ENCODE measurements at regions not wholly inside any gene's neighbourhood (a gene's known extent, or its start where the extent isn't known, plus 50 kb on each side); places are given as distances from the start of the nearest gene placed in this dataset.
"Not testable (repeated sequence)": the region's sequence is repeated elsewhere in the genome, so short reads cannot be mapped to it uniquely, and the experiment has no call there.

DNA sequence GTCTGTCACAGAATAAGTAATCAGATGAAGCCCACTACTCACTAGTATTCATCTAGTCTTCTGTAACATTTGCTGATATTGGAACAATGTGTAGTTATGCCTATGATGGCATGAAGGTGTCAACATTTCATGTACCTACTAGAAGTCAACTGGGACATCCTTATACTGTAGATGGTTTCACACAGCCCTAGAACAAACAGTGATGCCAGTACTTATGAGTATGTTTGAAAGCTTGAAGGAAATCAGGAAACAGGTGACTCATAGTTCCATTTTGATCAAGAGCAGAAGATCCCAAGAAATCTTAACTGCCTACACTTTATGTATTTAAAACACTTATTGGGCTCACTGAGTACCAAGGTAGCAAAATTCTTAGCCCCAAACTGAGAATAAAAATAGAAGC lies 1519.6 kb downstream of the REEP3 start:
- DNase-seq (ENCODE audit: low read depth) = no peak

DNA sequence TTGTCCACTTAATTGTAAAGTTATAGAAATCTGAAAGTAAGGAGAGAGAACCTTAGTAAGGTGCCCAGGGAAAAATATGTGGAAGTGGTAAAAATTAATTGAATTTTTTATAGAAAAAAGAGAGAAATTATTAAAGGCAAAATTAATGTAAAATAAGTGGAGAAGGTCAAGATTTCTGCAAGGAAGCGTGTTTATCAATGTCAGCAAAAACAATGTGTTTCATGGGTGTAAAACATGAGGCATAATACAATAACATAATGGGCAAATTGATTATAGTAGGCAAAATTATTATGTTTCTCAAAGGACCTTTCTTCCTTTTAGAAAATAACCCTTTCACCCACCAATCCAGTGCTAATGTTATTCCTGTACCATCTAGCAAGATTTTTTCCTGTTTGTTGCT lies 1520.1 kb downstream of the REEP3 start:
- no peak for DNase-seq (ENCODE audit: low read depth)

DNA sequence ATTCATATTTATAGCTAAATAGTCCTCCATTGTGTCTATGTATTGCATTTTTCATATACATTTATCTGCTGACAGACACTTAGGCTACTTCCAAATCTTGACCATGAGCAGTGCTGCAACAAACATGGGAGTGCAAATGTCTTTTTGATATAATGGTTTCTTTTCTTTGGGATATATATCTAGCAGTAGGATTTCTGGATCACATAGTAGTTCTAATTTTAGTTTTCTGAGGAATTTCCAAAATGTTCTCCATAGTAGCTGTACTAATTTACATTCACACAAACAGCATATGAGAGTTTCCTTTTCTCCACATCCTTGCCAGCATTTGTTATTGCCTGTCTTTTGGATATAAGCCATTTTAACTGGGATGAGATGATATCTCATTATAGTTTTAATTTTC lies 1521.3 kb downstream of the REEP3 start:
- DNase-seq (ENCODE audit: low read depth) = no peak

DNA sequence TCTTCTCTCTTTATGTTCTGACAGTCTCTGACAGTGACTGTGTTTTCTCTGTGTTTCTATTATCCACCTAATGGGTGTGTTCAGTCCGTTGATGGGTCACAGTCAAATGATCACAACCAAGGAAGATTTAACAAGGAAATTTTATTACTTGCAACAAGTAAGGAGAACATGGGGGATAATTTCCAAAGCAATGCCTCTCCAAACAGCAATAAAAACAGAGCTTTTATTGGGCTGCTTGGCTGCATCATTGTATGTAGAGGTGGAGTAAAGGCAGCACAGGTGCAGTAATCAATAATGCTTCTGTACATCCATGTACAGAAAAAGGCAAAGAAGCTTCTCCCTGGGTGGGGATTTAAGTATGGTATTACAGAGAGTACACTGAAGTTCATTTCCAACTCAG lies 1525.6 kb downstream of the REEP3 start:
- DNase-seq (ENCODE audit: low read depth) = no peak

DNA sequence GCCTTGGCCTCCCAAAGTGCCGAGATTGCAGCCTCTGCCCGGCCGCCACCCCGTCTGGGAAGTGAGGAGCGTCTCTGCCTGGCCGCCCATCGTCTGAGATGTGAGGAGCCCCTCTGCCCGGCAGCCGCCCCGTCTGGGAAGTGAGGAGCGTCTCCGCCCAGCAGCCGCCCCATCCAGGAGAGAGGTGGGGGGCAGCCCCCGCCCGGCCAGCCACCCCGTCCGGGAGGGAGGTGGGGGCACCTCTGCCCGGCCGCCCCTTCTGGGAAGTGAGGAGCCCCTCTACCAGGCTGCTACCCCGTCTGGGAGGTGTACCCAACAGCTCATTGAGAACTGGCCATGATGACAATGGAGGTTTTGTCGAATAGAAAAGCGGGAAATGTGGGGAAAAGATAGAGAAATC lies 1530.9 kb downstream of the REEP3 start:
- not testable (repeated sequence) for DNase-seq (ENCODE audit: low read depth)

DNA sequence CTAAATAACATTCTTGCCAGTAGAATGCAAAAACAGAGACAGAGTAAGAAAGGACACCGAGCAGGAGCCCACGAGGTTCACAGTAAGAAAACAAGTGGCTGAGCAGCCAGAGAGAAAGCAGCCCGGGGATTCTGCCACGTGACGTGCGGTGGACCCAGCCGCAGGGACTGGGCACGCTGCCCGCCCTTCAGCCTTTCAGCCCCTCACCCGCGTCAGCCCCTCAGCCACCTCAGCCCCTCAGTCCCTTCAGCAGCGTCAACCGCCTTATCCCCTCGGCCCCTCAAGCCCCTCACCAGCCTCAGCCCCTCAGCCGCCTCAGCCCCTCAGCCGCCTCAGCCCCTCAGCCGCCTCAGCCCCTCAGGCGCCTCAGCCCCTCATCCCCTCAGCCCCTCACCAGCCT lies 1532.2 kb downstream of the REEP3 start:
- DNase-seq (ENCODE audit: low read depth) = not testable (repeated sequence)

DNA sequence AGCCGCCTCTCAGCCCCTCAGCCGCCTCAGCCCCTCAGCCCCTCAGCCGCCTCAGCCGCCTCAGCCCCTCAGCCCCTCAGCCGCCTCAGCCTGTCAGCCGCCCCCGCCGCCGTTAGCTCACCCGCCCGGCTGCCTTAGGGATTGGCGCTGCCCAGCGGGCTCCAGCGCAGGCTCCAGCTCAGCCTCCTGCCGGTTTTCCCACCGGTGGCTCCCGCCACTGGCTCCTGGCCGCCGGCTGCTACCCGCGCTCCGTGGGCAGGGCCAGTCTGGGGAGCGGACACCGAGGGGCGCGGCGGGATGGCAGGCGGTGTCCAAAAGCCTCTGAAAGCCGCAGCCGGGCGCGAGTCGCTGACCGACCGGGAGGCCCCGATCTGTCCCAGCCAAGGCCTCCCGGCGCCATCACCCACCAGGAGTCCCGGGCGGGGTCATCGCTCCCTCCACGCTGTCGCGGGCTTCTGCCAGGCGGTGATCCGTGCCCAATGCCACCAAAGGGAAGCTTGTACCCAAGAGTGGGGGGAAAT lies 1532.7 kb downstream of the REEP3 start:
- DNase-seq (ENCODE audit: low read depth) = not testable (repeated sequence)

DNA sequence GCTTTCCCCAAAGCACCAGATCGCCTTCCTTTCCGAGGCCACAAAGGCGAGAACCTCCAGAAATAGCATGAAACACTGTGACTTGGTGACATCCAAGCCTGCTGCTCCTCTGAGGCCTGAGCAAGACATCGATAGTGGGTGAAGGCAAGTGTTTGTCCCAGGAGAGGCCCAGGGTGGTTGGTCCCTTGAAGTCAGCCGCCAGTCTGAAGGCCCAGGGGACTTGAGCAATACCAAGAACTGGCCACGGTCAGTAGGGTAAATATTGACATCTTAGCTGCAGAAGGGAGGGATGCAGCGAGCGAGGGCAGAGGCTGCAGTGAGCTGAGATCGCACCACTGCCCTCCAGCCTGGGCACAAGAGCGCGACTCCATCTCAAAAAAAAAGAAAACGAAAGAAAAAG lies 1533.5 kb downstream of the REEP3 start:
- DNase-seq (ENCODE audit: low read depth) = not testable (repeated sequence)

DNA sequence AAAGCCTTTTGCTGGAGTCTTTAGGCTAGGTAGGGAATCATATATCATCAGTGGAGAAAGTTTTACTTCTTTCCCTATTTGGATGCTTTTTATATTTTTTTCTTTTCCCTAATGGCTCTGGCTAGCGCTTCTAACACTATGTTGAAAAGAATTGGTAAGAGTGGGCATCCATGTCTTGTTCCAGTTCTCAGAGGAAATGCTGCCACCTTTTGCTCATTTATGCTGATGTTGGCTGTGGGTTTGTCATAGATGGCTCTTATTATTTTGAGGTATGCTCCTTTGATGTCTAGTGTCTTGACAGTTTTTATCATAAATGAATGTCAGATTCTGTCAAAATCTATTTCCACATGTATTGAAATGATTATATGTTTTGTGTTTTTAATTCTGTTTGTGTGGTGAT lies 1544.1 kb downstream of the REEP3 start:
- no peak for DNase-seq (ENCODE audit: low read depth)

DNA sequence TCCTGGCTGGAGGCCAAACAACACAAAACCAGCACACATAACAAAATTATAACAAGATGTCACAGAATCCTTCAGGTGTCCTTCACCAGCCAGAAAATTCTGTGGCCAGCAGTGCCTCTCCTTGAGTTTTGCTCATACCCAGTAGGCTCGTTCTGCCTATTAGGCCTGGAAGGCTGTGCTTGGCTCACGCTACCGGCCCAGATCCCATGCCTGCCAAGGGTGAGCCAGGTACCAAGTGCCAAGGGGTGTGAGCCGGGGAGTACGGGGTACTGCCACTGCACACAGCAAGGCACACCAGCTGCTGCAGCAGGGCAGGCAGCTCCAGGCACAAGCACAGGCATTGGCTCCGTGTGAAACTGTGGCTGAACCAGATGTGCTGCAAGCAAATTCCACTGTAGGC lies 1562.0 kb downstream of the REEP3 start:
- DNase-seq (ENCODE audit: low read depth) = no peak

DNA sequence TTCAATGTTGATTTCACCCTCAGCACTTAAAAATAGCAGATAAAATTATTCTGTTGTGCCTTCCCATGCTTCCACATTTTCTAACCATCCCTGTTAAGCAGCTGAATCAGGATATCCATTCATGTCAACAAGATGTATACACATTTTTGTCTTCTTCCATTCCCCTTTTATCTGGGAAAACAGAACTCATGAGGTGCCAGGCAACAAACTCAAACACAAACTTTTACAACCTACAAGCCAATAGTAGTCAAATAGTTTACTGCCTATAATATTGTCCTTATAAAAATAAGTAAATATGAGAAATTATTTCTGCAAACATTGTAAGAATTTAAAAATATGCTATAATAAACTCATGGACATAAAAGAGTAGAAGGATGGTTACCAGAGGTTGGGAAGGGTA lies 1569.8 kb downstream of the REEP3 start:
- no peak for DNase-seq (ENCODE audit: low read depth)

DNA sequence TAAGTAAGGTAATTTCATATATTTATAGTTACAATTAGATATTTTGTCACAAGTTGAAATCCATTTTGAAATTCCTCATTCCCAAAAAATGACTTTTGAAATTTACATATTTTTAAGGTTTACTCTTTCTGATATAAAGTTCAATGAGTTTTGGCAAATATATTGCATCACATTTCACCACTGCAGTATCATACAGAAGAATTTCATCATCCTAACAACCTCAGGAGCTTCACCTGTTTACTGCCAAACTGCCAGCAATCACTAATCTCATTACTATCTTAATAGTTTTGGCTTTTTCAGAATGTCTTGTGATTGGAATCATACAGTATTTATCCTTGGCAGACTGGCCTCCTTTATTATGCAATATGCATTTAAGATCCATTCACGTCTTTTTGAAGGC lies 1578.9 kb downstream of the REEP3 start:
- no peak for DNase-seq (ENCODE audit: low read depth)

DNA sequence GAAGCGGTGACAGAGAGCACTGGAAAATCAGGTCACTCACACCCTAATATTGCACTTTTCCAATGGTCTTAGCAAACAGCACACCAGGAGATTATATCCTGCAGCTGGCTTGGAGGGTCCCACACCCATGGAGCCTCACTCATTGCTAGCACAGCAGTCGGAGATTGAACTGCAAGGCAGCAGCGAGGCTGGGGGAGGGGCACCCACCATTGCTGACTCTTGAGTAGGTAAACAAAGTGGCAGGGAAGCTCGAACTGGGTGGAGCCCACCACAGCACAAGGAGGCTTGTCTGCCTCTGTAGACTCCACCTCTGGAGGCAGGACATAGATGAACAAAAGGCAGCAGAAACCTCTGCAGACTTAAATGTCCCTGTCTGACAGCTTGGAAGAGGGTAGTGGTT lies 1579.7 kb downstream of the REEP3 start:
- not testable (repeated sequence) for DNase-seq (ENCODE audit: low read depth)

DNA sequence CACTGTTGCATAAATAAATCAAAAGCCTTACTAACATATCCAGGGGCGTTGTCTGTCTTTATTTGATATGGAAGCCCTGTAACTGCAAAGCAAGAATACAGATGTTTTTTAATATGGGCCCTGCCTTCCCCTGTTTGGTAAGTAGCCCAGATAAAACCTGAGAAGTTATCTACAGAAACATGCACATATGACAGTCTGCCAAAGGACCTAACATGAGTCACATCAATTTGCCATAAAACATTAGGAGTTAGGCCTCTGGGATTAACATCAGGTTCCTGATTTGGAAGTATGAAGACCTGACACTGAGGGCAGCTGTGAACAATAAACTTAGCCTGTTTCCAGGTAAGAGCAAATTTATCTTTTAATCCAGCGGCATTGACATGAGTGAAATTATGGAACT lies 1588.8 kb downstream of the REEP3 start:
- DNase-seq (ENCODE audit: low read depth) = no peak

DNA sequence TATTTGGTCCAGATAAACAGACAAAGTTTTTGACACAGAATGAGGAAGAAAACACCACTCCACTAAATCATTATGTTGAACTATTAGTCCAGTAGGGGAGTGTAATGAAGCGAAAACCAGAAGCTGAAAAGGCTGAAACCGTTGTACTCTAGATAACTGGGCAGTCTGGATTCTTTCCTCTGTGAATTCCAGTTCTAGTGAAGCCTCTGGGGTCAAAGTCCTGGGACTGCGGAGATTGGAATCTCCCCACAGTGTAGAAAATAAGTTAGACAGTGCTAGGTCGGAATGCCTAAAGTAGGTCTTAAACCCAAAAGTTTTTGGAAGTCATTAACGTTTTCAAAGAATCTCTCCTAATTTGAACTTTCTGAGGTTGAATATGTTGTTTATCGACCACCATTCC lies 1589.9 kb downstream of the REEP3 start:
- DNase-seq (ENCODE audit: low read depth) = not testable (repeated sequence)

DNA sequence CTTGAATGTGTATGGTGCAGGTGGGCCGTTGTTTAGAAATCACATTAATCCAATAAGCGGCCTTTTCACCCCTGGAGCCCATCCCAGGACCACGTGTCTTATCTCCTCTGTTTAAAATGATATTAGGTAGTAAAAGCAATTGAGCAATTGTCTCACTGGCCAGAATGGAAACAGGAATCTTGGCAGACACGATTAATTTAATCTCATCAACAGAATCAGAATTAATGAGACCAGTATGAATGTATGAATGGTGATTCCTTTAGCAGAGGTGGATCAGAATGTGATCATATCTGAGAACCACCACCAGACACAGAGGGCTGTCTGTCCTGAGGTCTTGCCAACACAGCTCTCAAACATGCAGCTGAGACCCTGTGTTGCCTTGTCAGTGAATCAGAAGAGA lies 1591.4 kb downstream of the REEP3 start:
- DNase-seq (ENCODE audit: low read depth) = no peak

DNA sequence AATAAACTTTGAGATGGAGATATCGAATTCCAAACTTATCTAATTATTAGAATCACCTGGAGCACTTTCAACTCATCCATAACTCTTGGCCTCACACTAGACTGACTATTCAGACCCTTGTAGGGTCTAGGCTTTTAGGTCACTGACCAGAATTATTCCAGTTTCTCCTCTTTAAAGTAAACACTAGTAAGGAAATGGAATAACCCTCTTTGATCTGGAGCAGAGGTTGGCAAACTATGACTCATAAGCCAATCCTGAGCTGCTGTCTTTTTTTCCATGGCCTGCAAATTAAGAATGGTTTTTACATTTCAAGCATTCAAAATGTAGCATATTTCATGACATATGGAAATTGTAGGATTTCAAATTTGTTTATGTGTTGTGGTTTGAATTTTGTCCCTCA lies 1601.9 kb downstream of the REEP3 start:
- DNase-seq (ENCODE audit: low read depth) = no peak

DNA sequence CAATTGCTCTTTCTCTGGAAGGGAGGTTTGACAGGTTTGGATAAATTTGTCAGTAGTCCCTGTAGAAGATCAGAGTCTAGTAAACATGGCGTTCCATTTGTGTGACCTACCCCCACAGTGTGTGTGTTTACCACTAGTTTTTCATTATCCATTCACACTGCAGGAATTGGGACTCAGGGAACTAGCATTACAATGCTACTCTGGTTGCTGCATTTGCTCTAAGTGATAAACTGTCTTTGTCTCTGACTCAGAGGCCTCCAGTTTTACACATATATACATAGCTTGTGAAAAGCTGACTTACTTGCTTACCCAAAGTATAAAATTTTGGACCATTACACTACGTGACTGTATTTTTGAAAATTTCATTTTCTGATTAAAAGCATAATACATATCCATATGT lies 1604.0 kb downstream of the REEP3 start:
- no peak for DNase-seq (ENCODE audit: low read depth)

DNA sequence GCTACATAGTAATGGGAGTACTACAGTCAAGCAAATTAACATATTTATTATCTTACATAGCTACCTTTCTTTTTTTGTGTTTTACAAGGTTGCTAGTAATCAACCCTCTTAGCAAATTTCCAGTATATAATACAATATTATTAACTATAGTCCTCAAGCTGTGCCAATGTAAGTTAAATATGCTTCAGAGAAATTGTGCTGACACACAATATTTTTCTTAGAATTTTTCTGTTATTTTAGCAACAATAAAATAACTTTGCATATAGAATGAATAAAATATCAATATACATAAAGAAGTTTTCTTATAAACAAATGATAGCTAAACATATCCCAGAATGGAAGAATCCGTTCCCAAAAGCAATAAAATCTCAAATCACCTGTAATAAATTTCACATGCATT lies 1605.1 kb downstream of the REEP3 start:
- DNase-seq (ENCODE audit: low read depth) = no peak

DNA sequence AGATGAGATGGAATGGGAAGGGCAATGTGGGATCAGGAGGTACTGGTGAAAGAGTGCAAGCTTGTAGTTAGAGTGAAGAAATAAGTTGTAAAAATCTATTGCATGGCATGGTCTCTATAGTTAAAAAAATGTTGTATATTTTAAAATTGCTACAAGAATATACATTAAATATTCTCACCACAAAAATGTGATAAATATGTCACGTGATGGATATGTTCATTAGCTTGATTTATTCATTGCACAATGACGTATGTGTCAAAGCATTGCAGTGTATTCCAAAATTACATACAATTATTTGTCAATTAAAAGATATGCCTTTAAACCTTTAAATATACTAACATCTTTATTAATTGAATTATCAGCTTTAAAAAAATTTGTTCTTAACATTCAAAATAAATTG lies 1607.1 kb downstream of the REEP3 start:
- DNase-seq (ENCODE audit: low read depth) = no peak

DNA sequence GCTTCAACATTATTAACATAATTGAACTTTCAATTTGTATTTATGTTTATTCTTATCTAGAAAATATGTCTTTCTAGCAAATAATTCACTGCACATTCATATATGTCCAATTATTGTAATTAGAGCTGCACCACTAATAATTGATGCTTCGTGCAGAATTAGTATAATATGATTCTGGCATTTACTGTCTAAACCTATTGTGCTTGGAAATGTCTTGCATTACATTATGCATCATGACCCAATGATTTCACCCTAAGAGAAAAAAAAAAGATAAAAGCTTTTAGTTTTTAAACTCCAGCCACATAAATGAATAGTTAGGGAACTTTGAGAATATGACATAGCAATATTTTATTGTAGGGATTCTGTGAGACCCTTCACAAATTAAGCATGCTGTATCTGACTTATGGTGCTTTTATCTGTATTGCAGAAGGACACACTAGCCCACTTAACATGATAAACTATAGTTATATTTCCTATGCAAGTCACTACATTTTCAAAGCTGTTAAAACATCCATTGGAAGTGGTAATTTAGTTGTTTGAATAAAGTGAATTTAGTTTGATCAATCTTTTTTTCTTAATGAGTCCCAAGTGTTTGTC lies 1609.1 kb downstream of the REEP3 start:
- no peak for DNase-seq (ENCODE audit: low read depth)

DNA sequence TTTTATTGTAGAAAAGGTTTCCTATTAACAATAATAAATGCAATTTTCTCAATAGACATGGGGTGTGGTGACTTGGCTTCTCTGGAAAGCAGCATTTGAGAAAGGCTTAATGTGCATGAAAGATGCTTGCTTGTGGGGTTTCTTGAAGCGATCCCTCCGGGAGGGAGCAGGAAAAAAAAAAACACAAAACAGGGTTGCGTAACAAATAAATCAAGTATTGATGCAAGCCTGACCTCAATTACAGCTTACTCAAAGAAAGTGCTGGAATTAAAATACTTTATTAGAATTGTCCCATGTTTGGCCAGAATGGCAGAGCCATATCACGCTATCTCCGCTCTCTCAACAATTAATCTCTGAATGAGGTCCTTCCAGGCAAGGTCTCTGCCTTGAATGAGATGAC lies 1612.5 kb downstream of the REEP3 start:
- DNase-seq (ENCODE audit: low read depth) = no peak

DNA sequence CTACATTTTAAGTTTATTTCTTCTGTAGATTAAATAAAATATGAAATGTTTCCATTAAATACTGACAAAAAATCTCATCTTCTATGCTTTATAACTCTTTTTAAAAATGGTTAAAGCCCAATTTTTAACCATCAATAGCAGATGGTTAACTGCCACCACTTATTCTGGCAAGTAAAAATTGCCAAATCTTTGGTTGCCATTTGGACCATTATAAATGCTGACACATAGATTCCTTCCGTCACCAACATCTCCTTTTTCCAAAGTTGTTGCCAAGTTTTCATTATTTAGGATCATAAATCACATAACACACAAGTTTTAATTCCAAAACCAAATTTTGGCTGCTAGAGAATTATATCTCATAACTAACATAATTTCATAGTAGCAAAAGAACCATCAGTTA lies 1614.3 kb downstream of the REEP3 start:
- no peak for DNase-seq (ENCODE audit: low read depth)

DNA sequence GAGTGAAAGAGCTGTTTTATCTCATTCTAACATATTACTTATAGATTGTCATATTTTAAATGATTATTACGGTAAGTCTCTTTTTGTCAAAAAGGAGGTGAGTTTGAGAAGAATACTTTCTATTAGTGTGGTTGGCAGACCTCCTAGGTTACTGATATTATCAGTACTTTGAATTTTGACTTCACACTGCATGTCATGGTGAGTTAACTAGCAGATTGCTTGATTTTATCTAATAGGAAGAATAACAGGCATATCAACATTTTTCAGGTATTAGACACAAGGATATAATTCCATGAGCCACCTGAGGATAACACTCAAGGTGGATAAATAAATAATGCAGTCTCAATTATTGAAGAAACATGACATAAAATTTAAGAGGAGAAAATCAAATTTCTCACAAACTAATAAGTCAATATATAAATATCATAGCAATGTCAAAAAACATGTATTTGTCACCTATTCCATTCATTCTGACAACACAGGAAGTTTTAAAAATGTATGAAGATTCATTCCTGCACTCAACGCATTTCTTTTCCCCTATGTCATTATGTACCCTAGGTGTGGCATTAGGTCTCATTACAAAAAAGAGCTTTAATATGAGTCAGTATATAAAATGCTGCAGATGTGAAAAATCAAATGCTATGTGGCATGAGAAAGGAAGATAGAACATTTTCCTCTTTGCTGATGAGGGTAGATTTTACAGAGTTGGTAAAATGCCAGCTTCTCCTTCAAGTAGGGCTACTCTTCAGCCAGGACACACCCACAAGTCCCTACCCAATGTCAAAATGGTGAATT lies 1621.6 kb downstream of the REEP3 start:
- no peak for DNase-seq (ENCODE audit: low read depth)

Measured in ELR (cell line).